ENCODE measurements at regions not wholly inside any gene's neighbourhood (a gene's known extent, or its start where the extent isn't known, plus 50 kb on each side); places are given as distances from the start of the nearest gene placed in this dataset.
"Not testable (repeated sequence)": the region's sequence is repeated elsewhere in the genome, so short reads cannot be mapped to it uniquely, and the experiment has no call there.

DNA sequence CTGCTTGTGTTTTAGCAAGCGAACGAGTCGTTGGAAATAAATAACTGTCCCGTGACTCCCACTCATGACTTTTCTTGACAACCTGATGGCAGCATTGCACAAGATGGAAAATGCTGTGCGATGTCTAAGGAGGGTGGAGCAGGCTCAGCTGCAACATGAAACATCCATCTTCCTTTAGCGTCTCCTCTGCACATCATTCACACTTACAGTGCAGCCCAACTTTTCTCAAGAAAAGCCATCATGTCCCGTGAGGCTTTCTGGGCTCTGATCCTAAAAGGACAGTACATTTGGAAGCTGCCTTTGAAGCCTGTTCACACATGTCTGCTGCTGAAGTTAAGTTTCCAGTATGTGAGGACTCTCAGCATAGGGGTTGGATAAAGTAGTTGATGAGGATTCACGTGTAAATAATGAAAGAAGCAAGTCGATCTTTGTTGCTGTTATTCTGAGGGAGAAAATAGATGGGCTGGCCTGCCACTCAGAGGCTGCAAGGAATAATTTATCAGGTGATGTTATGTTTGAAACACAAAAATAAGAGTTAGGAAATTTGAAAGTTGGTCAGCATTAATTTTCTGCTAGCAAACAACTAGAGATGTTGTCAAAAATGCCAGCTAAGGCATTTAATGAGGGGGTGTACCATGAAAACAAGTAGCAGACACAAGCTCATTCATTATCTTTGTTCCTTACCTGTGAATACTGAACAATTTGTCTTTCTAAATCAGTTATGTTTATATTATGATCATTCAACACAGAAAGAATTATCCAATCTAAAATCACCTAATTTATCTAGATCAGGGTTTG, 328.7 kb upstream of the ZFP42 start:
- intact Hi-C loops (cut with micrococcal nuclease), result no loop called here
- POLR2A ChIA-PET, result no interaction called here
- CTCF ChIA-PET, result no interaction called here
- no peak overlapping the region for H3K4me3 Mint-ChIP-seq
- H3K27me3 Mint-ChIP-seq, result no peaks in the 10 kb centered on the region
- TF ChIP-seq, protein P1, sequence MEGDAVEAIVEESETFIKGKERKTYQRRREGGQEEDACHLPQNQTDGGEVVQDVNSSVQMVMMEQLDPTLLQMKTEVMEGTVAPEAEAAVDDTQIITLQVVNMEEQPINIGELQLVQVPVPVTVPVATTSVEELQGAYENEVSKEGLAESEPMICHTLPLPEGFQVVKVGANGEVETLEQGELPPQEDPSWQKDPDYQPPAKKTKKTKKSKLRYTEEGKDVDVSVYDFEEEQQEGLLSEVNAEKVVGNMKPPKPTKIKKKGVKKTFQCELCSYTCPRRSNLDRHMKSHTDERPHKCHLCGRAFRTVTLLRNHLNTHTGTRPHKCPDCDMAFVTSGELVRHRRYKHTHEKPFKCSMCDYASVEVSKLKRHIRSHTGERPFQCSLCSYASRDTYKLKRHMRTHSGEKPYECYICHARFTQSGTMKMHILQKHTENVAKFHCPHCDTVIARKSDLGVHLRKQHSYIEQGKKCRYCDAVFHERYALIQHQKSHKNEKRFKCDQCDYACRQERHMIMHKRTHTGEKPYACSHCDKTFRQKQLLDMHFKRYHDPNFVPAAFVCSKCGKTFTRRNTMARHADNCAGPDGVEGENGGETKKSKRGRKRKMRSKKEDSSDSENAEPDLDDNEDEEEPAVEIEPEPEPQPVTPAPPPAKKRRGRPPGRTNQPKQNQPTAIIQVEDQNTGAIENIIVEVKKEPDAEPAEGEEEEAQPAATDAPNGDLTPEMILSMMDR (IDR thresholded peaks at IDR 0.05), result no peak
- no peak for TF ChIP-seq EZH2 (IDR thresholded peaks at IDR 0.05; ENCODE audit: borderline replicate concordance, insufficient read depth, low read depth, low read length, poor library complexity, severe bottlenecking)
- Histone ChIP-seq H3K36me3 (replicated peaks in 1 of 2; ENCODE audit: control extremely low read depth in 1 of 2, control insufficient read depth in 1 of 2, extremely low read depth in 1 of 2, insufficient read depth in 2 of 2, low read length in 1 of 2) (no peaks in the 10 kb centered on the region), H4K20me1 (ENCODE audit: control insufficient read depth, insufficient read depth, low read length, poor library complexity, severe bottlenecking) (no peaks in the 10 kb centered on the region), H3K27me3 (replicated peaks in 1 of 4; ENCODE audit: control extremely low read depth in 1 of 4, control insufficient read depth in 3 of 4, insufficient read depth in 4 of 4, low read length in 3 of 4) (no peaks in the 10 kb centered on the region), H3K4me3 (ENCODE audit: control extremely low read depth in 1 of 5, extremely low read depth in 1 of 5, insufficient read depth in 1 of 5, low read depth in 2 of 5, low read length in 4 of 5) (no peak overlapping the region), H3K9ac (ENCODE audit: low read length) (no peak overlapping the region), H2AFZ (ENCODE audit: insufficient read depth, low read depth, low read length, poor library complexity, severe bottlenecking) (no peak overlapping the region), H3K79me2 (ENCODE audit: control insufficient read depth, insufficient read depth, low read length) (no peaks in the 10 kb centered on the region), H3K27ac (ENCODE audit: low read length in 2 of 2) (no peak overlapping the region), H3K4me2 (replicated peaks; ENCODE audit: low read depth, low read length, poor library complexity, severe bottlenecking) (no peak overlapping the region), H3K4me1 (ENCODE audit: control insufficient read depth in 2 of 2, insufficient read depth in 2 of 2, low read length in 2 of 2) (no peaks in the 10 kb centered on the region), H3K9me3 (ENCODE audit: control extremely low read depth in 1 of 3, control insufficient read depth in 2 of 3, insufficient read depth in 1 of 3, low read length in 2 of 3) (no peaks in the 10 kb centered on the region)
- H3K4me1 Mint-ChIP-seq, result no peaks in the 10 kb centered on the region
- no peak overlapping the region for H3K27ac Mint-ChIP-seq
- ATAC-seq (ENCODE audit: low read depth) (no peak), DNase-seq (no peak)
- 57% methylated on average over 8 of the region's 9 CpGs for WGBS (ENCODE audit: insufficient coverage)
- H3K9me3 Mint-ChIP-seq (ENCODE audit: insufficient read depth), result no peaks in the 10 kb centered on the region

DNA sequence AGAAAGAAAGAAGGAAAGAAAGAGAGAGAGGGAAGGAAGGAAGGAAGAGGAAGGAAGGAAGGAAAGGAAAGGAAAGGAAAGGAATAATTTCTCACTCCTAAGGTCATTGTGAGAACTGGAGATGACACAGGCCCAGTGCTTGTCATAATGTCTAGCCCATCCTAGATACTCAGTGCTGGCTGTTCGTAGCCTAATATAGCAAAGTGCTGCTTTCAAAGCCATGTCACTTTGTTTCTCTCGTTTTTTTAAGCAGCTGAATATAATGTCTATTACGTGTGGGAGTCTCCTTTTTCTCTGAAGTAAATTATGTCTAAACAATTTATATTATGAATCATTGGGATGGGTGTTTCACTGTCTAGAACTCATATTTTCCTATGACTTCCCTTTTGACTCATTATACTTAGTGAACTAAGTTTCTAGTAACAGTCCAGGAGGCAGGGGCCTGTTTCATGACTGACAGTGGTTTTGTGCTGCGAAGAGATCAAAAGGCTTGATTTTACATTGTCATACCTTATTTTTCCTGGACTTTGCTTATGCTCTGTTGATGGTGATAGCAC, 327.0 kb upstream of the ZFP42 start:
- Mint-ChIP-seq H3K4me3 (no peak overlapping the region), H3K27me3 (no peaks in the 10 kb centered on the region), H3K9me3 (ENCODE audit: insufficient read depth) (no peaks in the 10 kb centered on the region), H3K4me1 (no peaks in the 10 kb centered on the region), H3K27ac (no peak overlapping the region)
- CTCF ChIA-PET, result no interaction called here
- Histone ChIP-seq H2AFZ (ENCODE audit: insufficient read depth, low read depth, low read length, poor library complexity, severe bottlenecking) (no peak overlapping the region), H3K9me3 (ENCODE audit: control extremely low read depth in 1 of 3, control insufficient read depth in 2 of 3, insufficient read depth in 1 of 3, low read length in 2 of 3) (peaks cover 0 to 4% (median 0%) of the 10 kb centered on the region in 3 donors), H3K4me2 (replicated peaks; ENCODE audit: low read depth, low read length, poor library complexity, severe bottlenecking) (no peak overlapping the region), H3K9ac (ENCODE audit: low read length) (no peak overlapping the region), H3K4me3 (ENCODE audit: control extremely low read depth in 1 of 5, extremely low read depth in 1 of 5, insufficient read depth in 1 of 5, low read depth in 2 of 5, low read length in 4 of 5) (no peak overlapping the region), H3K27me3 (replicated peaks in 1 of 4; ENCODE audit: control extremely low read depth in 1 of 4, control insufficient read depth in 3 of 4, insufficient read depth in 4 of 4, low read length in 3 of 4) (no peaks in the 10 kb centered on the region), H3K36me3 (replicated peaks in 1 of 2; ENCODE audit: control extremely low read depth in 1 of 2, control insufficient read depth in 1 of 2, extremely low read depth in 1 of 2, insufficient read depth in 2 of 2, low read length in 1 of 2) (no peaks in the 10 kb centered on the region), H3K79me2 (ENCODE audit: control insufficient read depth, insufficient read depth, low read length) (no peaks in the 10 kb centered on the region), H3K4me1 (ENCODE audit: control insufficient read depth in 2 of 2, insufficient read depth in 2 of 2, low read length in 2 of 2) (no peaks in the 10 kb centered on the region), H3K27ac (ENCODE audit: low read length in 2 of 2) (no peak overlapping the region), H4K20me1 (ENCODE audit: control insufficient read depth, insufficient read depth, low read length, poor library complexity, severe bottlenecking) (no peaks in the 10 kb centered on the region)
- ATAC-seq (ENCODE audit: low read depth) (no peak), DNase-seq (no peak)
- intact Hi-C loops (cut with micrococcal nuclease), result no loop called here
- POLR2A ChIA-PET, result no interaction called here
- TF ChIP-seq, protein P1 (IDR thresholded peaks at IDR 0.05), result no peak
- TF ChIP-seq EZH2 (IDR thresholded peaks at IDR 0.05; ENCODE audit: borderline replicate concordance, insufficient read depth, low read depth, low read length, poor library complexity, severe bottlenecking), result no peak
- no CpG with 5 or more reads among the region's 4 CpGs for WGBS (ENCODE audit: insufficient coverage)

DNA sequence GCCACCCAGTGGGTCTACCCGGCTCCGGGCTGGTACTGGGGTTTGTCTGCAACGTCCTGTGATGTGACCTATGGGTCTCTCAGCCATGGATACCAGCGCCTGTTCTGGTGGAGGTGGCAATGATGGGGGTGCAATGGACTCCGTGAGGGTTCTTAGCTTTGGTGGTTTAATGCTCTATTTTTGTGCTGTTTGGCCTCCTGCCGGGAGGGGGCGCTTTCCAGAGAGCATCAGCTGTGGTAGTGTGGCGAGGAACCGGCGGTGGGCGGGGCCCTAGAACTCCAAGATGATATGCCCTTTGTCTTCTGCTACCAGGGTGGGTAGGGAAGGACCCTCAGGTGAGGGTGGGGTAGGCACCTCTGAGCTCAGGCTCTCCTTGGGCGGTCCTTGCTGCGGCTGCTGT, 324.1 kb upstream of the ZFP42 start:
- H3K27me3 Mint-ChIP-seq; H3K27ac ChIP-seq (ENCODE audit: low read length in 2 of 2); H3K9ac ChIP-seq (ENCODE audit: low read length); H3K4me1 ChIP-seq (ENCODE audit: control insufficient read depth in 2 of 2, insufficient read depth in 2 of 2, low read length in 2 of 2); CTCF ChIA-PET; H4K20me1 ChIP-seq (ENCODE audit: control insufficient read depth, insufficient read depth, low read length, poor library complexity, severe bottlenecking); H3K27ac Mint-ChIP-seq; H3K4me1 Mint-ChIP-seq; ATAC-seq (ENCODE audit: low read depth); H3K4me3 ChIP-seq (ENCODE audit: control extremely low read depth in 1 of 5, extremely low read depth in 1 of 5, insufficient read depth in 1 of 5, low read depth in 2 of 5, low read length in 4 of 5); H3K9me3 ChIP-seq (ENCODE audit: control extremely low read depth in 1 of 3, control insufficient read depth in 2 of 3, insufficient read depth in 1 of 3, low read length in 2 of 3); DNase-seq; H3K79me2 ChIP-seq (ENCODE audit: control insufficient read depth, insufficient read depth, low read length); intact Hi-C loops (cut with micrococcal nuclease); H3K4me2 ChIP-seq (replicated peaks; ENCODE audit: low read depth, low read length, poor library complexity, severe bottlenecking); H2AFZ ChIP-seq (ENCODE audit: insufficient read depth, low read depth, low read length, poor library complexity, severe bottlenecking); POLR2A ChIA-PET; H3K9me3 Mint-ChIP-seq (ENCODE audit: insufficient read depth); H3K27me3 ChIP-seq (replicated peaks in 1 of 4; ENCODE audit: control extremely low read depth in 1 of 4, control insufficient read depth in 3 of 4, insufficient read depth in 4 of 4, low read length in 3 of 4); H3K4me3 Mint-ChIP-seq; H3K36me3 ChIP-seq (replicated peaks in 1 of 2; ENCODE audit: control extremely low read depth in 1 of 2, control insufficient read depth in 1 of 2, extremely low read depth in 1 of 2, insufficient read depth in 2 of 2, low read length in 1 of 2): not testable (repeated sequence)
- 90% methylated on average over 5 of the region's 13 CpGs for WGBS (ENCODE audit: insufficient coverage)

Data from B cell (primary cell).